ENCODE measurements at regions not wholly inside any gene's neighbourhood (a gene's known extent, or its start where the extent isn't known, plus 50 kb on each side); places are given as distances from the start of the nearest gene placed in this dataset.

DNA sequence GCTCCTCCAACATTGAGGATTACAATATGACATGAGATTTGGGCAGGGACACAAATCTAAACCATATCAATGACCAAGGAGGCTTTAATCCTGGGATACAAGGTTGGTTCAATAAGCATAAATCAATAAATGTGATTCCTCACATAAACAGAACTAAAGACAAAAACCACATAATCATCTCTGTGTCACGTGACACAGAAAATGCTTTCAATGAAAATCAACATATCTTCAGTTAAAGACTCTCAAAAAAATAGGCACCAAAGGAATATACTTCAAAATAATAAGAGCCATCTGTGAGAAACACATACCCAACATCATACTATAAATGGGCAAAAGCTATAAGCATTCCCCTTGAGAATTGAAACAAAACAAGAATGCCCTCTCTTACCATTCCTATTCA lies 604.9 kb downstream of the SEMA5A start:
- Histone ChIP-seq H3K4me3 (no peak overlapping the region), H3K27me3 (replicated peaks; ENCODE audit: insufficient read depth) (no peaks in the 10 kb centered on the region), H3K9me3 (peaks cover 6% of the 10 kb centered on the region), H3K27ac (no peak overlapping the region), H3K36me3 (no peaks in the 10 kb centered on the region), H3K4me1 (ENCODE audit: control insufficient read depth in 1 of 2, low read depth in 2 of 2) (no peaks in the 10 kb centered on the region)
- no peak for ATAC-seq (ENCODE audit: insufficient number of reproducible peaks, low FRiP score, low read depth)
- no peak for DNase-seq (ENCODE audit: low spot score)
- TF ChIP-seq, protein P1, sequence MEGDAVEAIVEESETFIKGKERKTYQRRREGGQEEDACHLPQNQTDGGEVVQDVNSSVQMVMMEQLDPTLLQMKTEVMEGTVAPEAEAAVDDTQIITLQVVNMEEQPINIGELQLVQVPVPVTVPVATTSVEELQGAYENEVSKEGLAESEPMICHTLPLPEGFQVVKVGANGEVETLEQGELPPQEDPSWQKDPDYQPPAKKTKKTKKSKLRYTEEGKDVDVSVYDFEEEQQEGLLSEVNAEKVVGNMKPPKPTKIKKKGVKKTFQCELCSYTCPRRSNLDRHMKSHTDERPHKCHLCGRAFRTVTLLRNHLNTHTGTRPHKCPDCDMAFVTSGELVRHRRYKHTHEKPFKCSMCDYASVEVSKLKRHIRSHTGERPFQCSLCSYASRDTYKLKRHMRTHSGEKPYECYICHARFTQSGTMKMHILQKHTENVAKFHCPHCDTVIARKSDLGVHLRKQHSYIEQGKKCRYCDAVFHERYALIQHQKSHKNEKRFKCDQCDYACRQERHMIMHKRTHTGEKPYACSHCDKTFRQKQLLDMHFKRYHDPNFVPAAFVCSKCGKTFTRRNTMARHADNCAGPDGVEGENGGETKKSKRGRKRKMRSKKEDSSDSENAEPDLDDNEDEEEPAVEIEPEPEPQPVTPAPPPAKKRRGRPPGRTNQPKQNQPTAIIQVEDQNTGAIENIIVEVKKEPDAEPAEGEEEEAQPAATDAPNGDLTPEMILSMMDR (IDR thresholded peaks at IDR 0.05): no peak

DNA sequence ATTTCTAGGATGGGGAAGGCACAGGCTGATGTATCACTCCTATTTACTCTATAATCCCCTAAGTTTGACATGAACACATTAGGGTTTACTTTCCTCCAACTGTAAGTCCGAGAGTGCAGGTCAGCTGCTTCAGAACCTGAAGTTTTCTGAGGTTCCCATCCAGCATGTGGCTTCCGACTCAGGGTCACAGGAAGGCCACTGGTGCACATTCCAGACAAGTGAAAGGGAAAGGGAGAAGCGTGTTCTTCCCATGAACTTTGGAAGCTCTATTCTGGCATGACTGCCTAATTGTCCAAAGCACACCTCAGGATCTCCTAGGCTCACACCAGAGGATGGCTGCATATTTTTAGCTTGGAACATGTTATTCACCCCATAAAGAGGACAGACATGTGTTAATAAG lies 602.6 kb downstream of the SEMA5A start:
- no peaks in the 10 kb centered on the region for H3K27me3 ChIP-seq (replicated peaks; ENCODE audit: insufficient read depth)
- no peak overlapping the region for H3K27ac ChIP-seq
- ATAC-seq (ENCODE audit: insufficient number of reproducible peaks, low FRiP score, low read depth) (no peak), DNase-seq (ENCODE audit: low spot score) (no peak)
- no peak overlapping the region for H3K4me3 ChIP-seq
- no peaks in the 10 kb centered on the region for H3K4me1 ChIP-seq (ENCODE audit: control insufficient read depth in 1 of 2, low read depth in 2 of 2)
- no peaks in the 10 kb centered on the region for H3K36me3 ChIP-seq
- TF ChIP-seq, protein P1 (IDR thresholded peaks at IDR 0.05): no peak
- H3K9me3 ChIP-seq: peaks cover 3% of the 10 kb centered on the region

DNA sequence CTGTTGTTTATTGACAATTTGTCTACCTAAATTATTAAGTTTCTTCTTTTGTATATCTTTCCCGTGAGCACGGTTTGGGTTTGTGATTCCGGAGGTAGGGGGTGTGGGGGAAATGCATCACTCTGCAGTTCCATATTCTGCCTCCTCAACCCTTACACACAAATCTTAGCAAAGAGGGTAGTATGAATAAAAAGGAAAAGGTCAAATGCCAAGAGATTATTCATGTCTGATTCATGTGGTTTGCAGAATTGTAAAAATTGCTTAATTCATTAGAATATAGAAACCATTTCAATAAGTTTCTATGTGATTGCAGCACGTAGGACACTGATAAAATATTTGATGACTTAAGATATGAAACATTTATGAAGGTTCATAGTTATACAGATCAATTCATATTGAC lies 601.9 kb downstream of the SEMA5A start:
- Histone ChIP-seq H3K27ac (no peak overlapping the region), H3K9me3 (peaks cover 3% of the 10 kb centered on the region), H3K4me1 (ENCODE audit: control insufficient read depth in 1 of 2, low read depth in 2 of 2) (no peaks in the 10 kb centered on the region), H3K27me3 (replicated peaks; ENCODE audit: insufficient read depth) (no peaks in the 10 kb centered on the region), H3K36me3 (no peaks in the 10 kb centered on the region), H3K4me3 (no peak overlapping the region)
- no peak for ATAC-seq (ENCODE audit: insufficient number of reproducible peaks, low FRiP score, low read depth)
- TF ChIP-seq, protein P1 (IDR thresholded peaks at IDR 0.05): no peak
- no peak for DNase-seq (ENCODE audit: low spot score)

DNA sequence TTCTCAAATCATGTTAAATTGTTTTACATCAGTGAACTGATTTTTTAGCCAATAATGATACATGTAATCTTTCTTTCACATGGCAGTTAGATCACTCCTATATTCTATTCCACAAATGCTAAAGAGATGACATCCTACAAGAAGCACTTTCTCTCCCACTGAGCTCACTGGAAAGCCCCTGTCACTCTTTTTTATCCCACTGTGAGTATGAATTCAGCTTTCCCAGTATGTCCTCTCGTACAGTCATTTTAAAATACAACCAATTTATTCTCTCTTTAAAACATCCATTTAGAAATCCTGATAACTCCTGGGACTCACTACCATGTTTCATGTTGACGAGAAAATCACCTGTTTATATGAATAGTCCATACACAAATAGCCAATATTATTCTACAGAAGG lies 599.9 kb downstream of the SEMA5A start:
- Histone ChIP-seq H3K4me1 (ENCODE audit: control insufficient read depth in 1 of 2, low read depth in 2 of 2) (no peaks in the 10 kb centered on the region), H3K27ac (no peak overlapping the region), H3K4me3 (no peak overlapping the region), H3K36me3 (no peaks in the 10 kb centered on the region), H3K27me3 (replicated peaks; ENCODE audit: insufficient read depth) (no peaks in the 10 kb centered on the region), H3K9me3 (peaks cover 3% of the 10 kb centered on the region)
- ATAC-seq (ENCODE audit: insufficient number of reproducible peaks, low FRiP score, low read depth): no peak
- DNase-seq (ENCODE audit: low spot score): no peak
- TF ChIP-seq, protein P1 (IDR thresholded peaks at IDR 0.05): no peak

DNA sequence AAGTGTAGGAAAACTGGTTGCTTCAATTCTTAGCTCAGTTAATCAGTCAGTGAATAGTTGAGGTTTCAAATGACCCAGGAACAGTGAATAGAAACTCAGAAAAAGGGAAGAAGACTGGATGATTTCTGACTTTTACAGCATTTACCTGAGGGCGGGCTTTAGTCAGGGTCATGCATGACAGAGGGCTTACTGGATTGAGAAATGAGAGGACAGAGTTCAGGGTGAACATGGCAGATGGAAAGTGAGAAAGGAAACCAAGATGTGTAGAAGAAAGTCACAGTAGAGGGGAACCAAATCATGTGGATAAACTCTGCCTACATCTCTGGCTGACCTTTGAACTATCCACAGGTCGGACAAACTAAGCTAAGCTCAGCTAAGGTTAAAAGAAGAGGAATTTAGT lies 596.0 kb downstream of the SEMA5A start:
- H3K27me3 ChIP-seq (replicated peaks; ENCODE audit: insufficient read depth): no peaks in the 10 kb centered on the region
- no peak overlapping the region for H3K27ac ChIP-seq
- ATAC-seq (ENCODE audit: insufficient number of reproducible peaks, low FRiP score, low read depth): no peak
- TF ChIP-seq, protein P1 (IDR thresholded peaks at IDR 0.05): no peak
- no peaks in the 10 kb centered on the region for H3K36me3 ChIP-seq
- no peaks in the 10 kb centered on the region for H3K9me3 ChIP-seq
- H3K4me1 ChIP-seq (ENCODE audit: control insufficient read depth in 1 of 2, low read depth in 2 of 2): no peaks in the 10 kb centered on the region
- H3K4me3 ChIP-seq: no peak overlapping the region
- DNase-seq (ENCODE audit: low spot score): no peak

Measured in thoracic aorta (tissue), 2 donors.